Heart left ventricle (tissue), 13 donors: ENCODE measurements at regions not wholly inside any gene's neighbourhood (a gene's known extent, or its start where the extent isn't known, plus 50 kb on each side); places are given as distances from the start of the nearest gene placed in this dataset.

ENCODE experiments used
- POLR2A ChIP-seq, 2 donors: fragments of 450-650 bp; IDR thresholded peaks; one replicate each; pipeline ENCODE4 v1.6.1; 2017; ENCODE audit warnings: antibody characterized with exemption in 2 of 2, mild to moderate bottlenecking in 2 of 2, moderate library complexity in 2 of 2
- TF ChIP-seq, protein P1 (sequence below), 12 donors: fragments of 200-600 bp; sonication (generic) in 4 of 12; IDR thresholded peaks; one replicate each; pipeline versions ENCODE4 v1.5.0 to v1.8.0; 2018 to 2022; ENCODE audit warnings: antibody characterized with exemption in 12 of 12, mild to moderate bottlenecking in 5 of 12
- donor health status: ischemic (EF 13 %, LVEDD 7.1; RV severe dilation, severe dysfunction).
- donor health status: DM: no; HTN: yes; CAD: no.
- donor health status: DM: no; HTN: no; CAD: no.
- donor health status: ischemic (EF 25% LVEDD 6.9; RV normal size, moderate dysfunction).
- donor health status: ischemic (EF 25% LVEDD 5.7; RV mildly dilated, moderate dysfunction).
- donor health status: ischemic (EF 35%, LVEDD 5.7; RV mildly dilated, moderate dysfunction).
- donor health status: nonischemic (EF 11% LVEDD 7.7; RV severe dilation, severe dysfunction).
- donor health status: DM: yes; HTN: yes; CAD: no.
- donor health status: PGD.
- donor health status: ischemic (EF 29% LVEDD 5.4; RV normal size, mild dysfunction).
- donor health status: nonischemic (EF 23%, LVEDD 6.1; RV moderate dilation, normal function).

- TF ChIP-seq, protein P1, sequence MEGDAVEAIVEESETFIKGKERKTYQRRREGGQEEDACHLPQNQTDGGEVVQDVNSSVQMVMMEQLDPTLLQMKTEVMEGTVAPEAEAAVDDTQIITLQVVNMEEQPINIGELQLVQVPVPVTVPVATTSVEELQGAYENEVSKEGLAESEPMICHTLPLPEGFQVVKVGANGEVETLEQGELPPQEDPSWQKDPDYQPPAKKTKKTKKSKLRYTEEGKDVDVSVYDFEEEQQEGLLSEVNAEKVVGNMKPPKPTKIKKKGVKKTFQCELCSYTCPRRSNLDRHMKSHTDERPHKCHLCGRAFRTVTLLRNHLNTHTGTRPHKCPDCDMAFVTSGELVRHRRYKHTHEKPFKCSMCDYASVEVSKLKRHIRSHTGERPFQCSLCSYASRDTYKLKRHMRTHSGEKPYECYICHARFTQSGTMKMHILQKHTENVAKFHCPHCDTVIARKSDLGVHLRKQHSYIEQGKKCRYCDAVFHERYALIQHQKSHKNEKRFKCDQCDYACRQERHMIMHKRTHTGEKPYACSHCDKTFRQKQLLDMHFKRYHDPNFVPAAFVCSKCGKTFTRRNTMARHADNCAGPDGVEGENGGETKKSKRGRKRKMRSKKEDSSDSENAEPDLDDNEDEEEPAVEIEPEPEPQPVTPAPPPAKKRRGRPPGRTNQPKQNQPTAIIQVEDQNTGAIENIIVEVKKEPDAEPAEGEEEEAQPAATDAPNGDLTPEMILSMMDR (IDR thresholded peaks at IDR 0.05): no peak
- TF ChIP-seq POLR2A (IDR thresholded peaks at IDR 0.05): no peak
Observed at GRCh38 chr14:104262515-104263514, 124.4 kb downstream of the KIF26A start.
